CD4-positive, alpha-beta T cell treated with Interleukin-4 for 4 hours (primary cell): ENCODE measurements at regions not wholly inside any gene's neighbourhood (a gene's known extent, or its start where the extent isn't known, plus 50 kb on each side); places are given as distances from the start of the nearest gene placed in this dataset.
"Not testable (repeated sequence)": the region's sequence is repeated elsewhere in the genome, so short reads cannot be mapped to it uniquely, and the experiment has no call there.

Experiments
- DNase-seq: peaks from one replicate; pipeline ENCODE4 v3.0.0-alpha.2; 2020

DNA sequence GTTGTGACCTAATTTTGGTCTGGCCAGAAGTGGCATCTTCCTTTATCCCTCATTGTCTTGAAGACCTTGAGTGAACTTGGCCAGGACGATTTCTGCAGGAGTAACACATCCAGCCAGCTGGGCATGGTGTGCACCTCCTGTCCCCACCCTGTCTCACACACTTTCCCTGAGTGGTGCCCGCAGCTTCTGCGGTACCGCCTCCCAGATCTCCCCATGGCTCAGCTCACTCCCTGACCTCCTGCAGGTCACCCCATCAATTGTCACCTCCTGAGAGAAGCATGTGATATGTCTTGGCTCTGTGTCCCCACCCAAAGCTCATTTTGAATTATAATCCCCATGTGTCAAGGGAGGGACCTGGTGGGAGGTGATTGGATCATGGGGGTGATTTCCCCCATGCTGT, 50.2 kb upstream of the TP53I11 start:
- DNase-seq: no peak

DNA sequence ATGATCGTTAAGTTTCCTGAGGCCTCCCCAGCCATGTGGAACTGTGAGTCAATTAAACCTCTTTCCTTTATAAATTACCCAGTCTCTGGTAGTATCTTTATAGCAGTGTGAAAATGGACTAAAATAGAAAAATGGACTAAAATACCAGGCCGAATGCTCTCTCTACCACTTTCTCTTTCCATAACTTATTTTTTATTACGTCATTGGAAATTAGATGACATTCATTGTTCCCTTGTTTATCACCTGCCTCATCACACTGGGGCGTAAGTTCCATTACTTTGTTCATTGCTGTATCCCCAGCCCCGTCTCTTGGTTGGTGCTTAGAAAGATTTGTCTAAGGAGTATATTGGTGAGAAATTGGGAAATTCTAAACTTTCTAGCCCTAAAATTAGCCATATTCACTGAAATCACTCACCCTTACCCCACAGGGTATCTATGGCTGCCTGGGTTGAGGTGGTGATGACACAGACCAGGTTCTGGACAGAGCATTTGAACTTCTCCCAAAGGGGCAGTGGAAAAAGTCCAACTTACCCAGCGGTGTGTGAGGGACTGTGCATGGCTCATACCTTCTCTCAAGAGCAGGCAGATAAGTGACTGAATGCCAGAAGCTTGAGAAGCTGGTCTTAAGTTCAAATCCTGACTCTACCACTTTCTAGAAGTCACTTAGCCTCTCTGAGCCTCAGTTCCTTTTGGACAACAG, 50.9 kb upstream of the TP53I11 start:
- DNase-seq: no peak

- no peak for DNase-seq
Observed at GRCh38 chr11:45005106-45005505, 54.4 kb upstream of the TP53I11 start.

DNA sequence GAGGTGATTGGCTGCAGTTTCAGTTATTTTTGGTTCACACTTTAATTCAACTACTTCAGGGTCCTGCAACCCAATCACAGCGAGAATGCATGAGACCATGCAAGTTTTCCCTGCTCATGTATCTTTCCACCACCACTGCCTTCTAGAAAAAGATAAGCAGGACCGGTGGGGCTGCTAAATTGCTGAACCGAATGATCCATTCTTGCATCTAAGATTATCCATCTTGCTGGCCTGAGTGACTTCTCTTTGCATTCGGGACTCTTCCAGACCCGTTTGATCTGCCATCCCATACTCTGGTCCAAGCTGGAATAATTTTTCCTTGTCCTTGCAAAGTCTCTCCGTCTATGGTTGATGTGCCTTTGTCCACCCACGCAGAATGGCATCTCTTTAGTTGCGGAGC, 56.3 kb upstream of the TP53I11 start:
- no peak for DNase-seq

GRCh38 chr11:45015983-45016382, 65.3 kb upstream of the TP53I11 start:
- DNase-seq: not testable (repeated sequence)

DNA sequence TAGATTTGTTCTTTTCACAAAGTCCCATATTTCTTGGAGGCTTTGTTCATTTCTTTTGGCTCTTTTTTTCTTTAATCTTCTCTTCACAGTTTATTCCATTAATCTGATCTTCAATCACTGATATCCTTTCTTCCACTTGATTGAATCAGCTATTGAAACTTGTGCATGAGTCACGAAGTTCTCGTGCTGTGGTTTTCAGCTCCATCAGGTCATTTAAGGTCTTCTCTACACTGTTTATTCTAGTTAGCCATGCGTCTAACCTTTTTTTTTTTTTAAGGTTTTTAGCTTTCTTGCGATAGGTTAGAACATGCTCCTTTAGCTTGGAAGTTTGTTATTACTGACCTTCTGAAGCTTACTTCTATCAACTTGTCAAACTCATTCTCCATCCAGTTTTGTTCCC, 65.8 kb upstream of the TP53I11 start:
- not testable (repeated sequence) for DNase-seq

DNA sequence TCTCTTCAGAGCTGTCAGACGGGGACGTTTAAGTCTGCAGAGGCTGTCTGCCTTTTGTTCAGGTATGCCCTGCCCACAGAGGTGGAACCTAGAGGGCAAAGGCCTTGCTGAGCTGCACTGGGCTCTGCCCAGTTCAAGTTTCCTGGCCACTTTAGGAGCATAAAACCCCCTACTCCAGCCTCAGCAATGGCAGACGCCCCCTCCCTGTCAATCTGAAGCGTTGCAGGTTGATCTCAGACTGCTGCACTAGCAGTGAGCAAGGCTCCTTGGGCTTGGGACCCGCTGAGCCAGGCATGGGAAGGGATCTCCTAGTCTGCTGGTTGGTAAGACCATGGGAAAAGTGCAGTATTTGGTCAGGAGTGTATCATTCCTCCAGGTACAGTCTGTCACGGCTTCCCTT, 66.6 kb upstream of the TP53I11 start:
- no peak for DNase-seq

DNA sequence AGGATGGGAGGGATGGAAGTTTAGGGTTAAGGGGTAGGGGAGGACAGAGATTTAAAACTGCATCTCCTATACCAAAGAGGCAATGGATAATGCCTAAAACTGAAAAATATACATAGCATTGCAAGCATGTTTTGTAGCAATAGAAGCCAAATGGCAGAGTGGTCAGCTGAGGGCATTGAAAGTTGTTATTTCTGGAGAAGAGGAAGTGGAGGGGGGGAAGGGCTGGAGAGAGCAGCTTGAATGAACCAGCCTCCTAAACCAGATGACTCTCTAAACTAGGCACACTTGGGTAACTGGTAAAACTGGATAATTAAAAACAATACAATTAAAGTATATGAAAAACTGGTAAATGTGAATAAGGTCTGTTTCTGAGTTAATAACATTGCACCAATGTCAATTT, 70.3 kb upstream of the TP53I11 start:
- no peak for DNase-seq

DNA sequence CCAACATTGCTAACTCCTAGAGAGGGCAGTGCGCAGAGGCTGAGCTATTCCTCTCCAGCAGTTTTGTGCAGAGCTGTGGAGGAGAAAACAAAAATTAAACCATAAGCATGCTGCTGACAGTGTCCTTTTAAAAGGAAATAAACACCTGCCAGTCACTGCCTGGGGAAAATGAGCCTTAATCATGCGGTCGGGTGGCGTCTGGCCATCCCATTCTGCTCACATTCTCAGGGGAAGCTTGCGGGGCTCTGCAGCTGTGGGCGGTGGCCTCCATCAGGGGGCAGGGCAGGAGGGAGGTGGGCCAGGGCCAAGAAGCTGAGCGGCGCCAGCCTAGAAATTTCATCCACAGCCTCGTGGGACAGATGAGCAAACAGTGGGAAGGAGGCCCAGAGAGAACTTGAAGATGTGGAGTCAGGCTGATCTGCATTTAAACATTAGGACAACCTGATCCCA, 71.0 kb upstream of the TP53I11 start:
- no peak for DNase-seq

GRCh38 chr11:45022294-45023064, 71.8 kb upstream of the TP53I11 start:
- DNase-seq: no peak

DNA sequence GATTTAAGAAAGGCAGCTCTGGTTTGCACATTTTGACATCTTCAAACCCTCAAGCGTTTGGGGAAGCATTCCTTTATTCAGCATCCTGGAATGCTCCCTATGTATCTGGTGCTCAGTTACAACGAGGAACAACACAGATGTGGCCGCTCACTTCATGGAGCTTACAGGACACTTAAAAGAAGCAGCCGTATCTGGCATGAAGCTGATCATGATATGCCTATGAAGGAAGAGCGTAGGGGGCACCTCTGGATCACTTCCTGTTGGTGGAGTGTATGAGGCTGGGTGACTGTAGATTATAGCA, 72.3 kb upstream of the TP53I11 start:
- no peak for DNase-seq

DNA sequence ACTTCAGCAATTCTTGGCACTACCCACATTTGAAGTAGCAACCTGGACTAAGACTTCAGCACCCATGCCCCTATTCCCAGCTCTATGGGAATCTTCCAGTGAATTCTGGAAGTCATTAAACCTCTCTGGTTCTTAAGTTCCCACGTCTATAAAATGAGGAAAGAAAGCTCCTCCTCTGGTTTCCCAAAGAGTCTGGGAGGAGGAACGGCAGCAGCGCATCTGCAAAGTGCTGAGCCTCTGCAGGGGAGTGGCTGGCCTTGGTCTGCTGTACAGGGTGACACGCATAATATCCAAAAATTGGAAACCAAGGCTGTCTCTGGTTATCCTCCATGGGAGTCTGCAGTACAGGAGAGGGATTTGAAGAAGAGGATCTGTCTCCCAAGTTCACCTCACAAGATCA, 73.6 kb upstream of the TP53I11 start:
- DNase-seq: no peak

GRCh38 chr11:45024846-45025588, 74.3 kb upstream of the TP53I11 start:
- no peak for DNase-seq

DNA sequence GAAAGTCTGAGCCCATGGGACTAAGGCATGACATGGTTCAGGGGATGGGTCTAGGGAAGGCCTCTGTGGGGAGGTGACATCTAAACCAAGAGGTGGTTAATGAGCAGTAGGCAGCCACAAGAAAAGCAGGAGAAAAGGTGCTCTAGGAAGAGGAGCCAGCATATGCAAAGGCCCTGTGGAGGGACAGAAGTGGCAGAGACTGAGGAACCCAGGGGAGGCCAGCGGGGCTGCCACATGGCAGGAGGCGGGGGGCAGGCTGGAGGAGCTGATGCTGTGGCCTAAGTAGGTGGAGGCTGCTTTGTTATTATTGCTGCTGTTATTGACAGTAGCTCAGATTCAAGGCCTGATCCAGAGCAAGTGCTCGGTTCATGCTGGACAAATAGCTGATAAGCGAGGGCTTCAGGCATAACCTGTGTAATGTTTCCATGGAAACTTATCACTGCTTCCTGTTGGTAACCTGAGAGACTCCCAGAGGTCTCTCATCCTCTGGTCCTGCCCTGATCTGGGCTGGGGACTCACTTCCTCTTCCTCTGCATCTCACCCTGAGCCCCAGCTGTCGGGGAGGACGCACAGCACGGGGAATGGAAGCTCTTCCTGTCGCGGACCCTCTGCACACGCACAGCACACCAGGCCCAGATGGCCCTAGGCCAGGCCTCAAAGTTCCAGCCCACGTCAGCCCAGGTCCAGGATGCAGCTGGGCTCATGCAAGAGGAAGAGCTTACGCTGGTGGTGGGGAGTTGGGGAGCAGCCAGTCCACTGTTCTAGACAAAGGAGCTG, 75.2 kb upstream of the TP53I11 start:
- no peak for DNase-seq

GRCh38 chr11:45026835-45027234, 76.2 kb upstream of the TP53I11 start:
- no peak for DNase-seq

DNA sequence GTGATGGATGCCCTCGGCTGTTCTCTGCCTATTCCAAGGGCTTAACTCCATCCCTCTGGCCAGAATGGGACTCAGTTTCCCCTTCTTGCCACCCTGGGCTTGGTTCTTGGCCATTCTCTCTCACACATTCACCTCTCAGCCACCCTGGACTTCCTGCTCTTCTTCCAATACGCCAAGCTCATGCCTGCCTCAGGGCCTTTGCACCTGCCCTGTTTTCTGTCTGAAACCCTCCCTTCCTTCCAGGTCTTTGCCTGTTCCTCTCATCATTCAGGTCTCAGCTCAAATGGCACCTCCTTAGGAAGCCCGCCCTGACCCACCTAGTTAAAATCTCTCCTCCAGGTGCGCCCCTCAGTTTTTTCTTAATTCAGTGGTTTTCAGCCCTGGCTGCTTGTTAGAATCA, 76.6 kb upstream of the TP53I11 start:
- no peak for DNase-seq

GRCh38 chr11:45028911-45029682, 78.4 kb upstream of the TP53I11 start:
- DNase-seq: no peak

DNA sequence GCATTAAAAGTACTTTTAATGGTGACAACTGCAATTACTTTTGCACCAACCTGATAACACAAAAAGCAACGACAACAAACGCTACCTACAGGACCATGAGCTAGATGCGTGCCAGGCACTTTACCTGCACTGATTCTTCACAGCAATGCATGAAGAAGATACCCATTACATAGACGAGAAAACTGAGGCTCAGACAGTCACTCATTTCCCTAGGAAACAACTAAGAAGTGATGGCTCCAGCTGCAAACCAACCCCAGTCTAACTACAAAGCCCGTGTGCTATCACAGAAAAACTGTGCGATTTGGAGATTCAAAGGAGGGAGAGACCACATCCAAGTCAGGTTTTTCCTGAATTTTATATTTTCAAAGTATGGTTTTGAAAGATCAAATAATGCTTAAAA, 80.1 kb upstream of the TP53I11 start:
- DNase-seq: no peak

GRCh38 chr11:45031912-45032519, 81.3 kb upstream of the TP53I11 start:
- DNase-seq: no peak

GRCh38 chr11:45035413-45035812, 84.7 kb upstream of the TP53I11 start:
- DNase-seq: no peak

DNA sequence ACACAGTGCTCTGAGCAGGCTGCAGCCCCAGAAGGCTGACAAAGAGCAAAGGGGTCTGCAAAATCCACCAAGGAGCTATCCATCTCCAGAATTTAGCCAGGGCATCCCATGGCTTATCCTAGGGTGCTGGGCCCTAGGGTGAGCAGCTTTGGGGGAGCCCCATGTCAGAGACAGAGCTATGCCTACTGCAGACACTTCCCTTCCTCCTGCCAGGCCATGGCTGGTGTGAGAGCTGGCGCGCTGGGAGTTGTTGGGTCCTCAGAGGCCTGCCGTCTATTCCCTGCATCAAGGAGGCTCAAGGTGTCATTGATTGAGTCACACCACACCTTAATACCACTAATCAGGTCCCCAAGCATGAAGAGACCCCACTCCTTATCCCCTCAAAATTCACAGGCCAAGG, 85.3 kb upstream of the TP53I11 start:
- DNase-seq: no peak

DNA sequence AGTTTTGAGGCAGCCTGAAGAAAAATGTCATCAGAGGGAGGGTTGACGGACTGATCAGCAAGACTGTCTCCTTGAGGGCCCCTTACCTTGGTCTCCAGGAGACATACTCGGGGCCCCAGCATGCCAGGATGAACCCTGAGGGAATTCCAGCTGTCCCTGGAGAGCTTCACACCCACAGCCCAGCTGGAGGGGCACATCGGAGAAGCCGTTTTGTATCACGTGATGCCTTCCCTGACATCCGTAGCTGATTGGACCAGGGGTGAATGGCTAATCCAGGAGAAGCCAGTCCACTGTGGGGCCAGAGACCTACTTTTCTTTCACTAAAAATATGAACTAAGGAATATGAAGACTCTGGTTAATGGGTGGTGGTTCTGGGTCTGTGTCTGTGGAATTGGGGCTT, 86.0 kb upstream of the TP53I11 start:
- no peak for DNase-seq
